ENCODE measurements at regions not wholly inside any gene's neighbourhood (a gene's known extent, or its start where the extent isn't known, plus 50 kb on each side); places are given as distances from the start of the nearest gene placed in this dataset.
A peak's percentile ranks its signal among the peaks of the same experiment; 100 is the strongest.

DNA sequence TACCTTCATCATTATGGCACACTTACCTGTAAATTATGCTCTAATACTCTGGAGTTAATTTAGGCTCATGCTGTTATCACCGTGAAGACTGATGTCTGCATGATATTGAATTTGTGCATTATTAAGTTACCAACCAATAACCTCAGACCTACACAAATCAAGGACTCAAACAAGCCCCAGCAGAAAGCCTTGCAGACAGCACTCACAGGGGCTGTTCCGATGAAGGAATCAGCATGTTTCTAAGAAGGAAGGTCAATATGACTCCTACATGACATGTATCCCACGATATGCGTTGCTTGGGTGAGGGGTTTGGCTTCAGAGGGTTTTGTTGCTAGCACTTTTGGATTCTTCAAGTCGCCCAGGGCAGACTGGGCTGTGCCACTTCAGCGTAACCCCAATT lies 1071.2 kb upstream of the SLC10A2 start:
- DNase-seq (ENCODE audit: low read depth in 2 of 2), result no peak
- TF ChIP-seq, protein P1, sequence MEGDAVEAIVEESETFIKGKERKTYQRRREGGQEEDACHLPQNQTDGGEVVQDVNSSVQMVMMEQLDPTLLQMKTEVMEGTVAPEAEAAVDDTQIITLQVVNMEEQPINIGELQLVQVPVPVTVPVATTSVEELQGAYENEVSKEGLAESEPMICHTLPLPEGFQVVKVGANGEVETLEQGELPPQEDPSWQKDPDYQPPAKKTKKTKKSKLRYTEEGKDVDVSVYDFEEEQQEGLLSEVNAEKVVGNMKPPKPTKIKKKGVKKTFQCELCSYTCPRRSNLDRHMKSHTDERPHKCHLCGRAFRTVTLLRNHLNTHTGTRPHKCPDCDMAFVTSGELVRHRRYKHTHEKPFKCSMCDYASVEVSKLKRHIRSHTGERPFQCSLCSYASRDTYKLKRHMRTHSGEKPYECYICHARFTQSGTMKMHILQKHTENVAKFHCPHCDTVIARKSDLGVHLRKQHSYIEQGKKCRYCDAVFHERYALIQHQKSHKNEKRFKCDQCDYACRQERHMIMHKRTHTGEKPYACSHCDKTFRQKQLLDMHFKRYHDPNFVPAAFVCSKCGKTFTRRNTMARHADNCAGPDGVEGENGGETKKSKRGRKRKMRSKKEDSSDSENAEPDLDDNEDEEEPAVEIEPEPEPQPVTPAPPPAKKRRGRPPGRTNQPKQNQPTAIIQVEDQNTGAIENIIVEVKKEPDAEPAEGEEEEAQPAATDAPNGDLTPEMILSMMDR (IDR thresholded peaks at IDR 0.05; ENCODE audit: low read depth, low read length), result no peak
- H3K4me3 ChIP-seq (replicated peaks in 1 of 2; ENCODE audit: low read depth in 2 of 2, low read length in 2 of 2), result no peak overlapping the region

DNA sequence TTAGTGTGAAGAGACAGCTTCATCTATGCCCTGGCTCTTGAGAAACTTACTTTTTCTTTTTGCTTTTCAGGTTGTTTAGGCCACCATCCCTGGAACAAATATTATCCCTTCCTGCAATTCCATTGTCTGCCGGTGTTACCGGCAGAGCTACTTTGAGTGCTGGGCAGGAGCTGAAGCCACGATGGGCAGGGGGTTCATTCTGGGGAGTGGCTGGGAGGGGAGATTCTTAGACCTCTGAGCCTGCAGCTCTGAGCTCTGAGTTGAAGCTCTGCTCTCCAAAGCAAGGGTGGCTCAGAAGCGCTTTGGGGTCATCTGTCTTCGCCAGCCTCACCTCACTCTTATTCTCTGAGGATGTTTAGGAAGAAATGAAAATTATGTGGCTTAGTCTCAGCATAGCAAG lies 1066.6 kb upstream of the SLC10A2 start:
- no peak for DNase-seq (ENCODE audit: low read depth in 2 of 2)
- TF ChIP-seq, protein P1 (IDR thresholded peaks at IDR 0.05; ENCODE audit: low read depth, low read length), result no peak
- no peak overlapping the region for H3K4me3 ChIP-seq (replicated peaks in 1 of 2; ENCODE audit: low read depth in 2 of 2, low read length in 2 of 2)

GRCh38 chr13:104114101-104114500 lies 1047.9 kb upstream of the SLC10A2 start:
- peak; percentile 41 to 69 for DNase-seq (ENCODE audit: low read depth in 2 of 2)
- H3K4me3 ChIP-seq (replicated peaks in 1 of 2; ENCODE audit: low read depth in 2 of 2, low read length in 2 of 2), result no peak overlapping the region
- TF ChIP-seq, protein P1 (IDR thresholded peaks at IDR 0.05; ENCODE audit: low read depth, low read length), result no peak

- TF ChIP-seq, protein P1 (IDR thresholded peaks at IDR 0.05; ENCODE audit: low read depth, low read length), result no peak
- DNase-seq (ENCODE audit: low read depth in 2 of 2), result peak; percentile 26 to 62
- H3K4me3 ChIP-seq (replicated peaks in 1 of 2; ENCODE audit: low read depth in 2 of 2, low read length in 2 of 2), result no peak overlapping the region
Measured at GRCh38 chr13:104111031-104111430, 1044.8 kb upstream of the SLC10A2 start.

GRCh38 chr13:104106705-104107393 lies 1040.6 kb upstream of the SLC10A2 start:
- TF ChIP-seq, protein P1 (IDR thresholded peaks at IDR 0.05; ENCODE audit: low read depth, low read length), result no peak
- DNase-seq (ENCODE audit: low read depth in 2 of 2), result peak; percentile 64 to 89
- H3K4me3 ChIP-seq (replicated peaks in 1 of 2; ENCODE audit: low read depth in 2 of 2, low read length in 2 of 2), result no peak overlapping the region

GRCh38 chr13:104105418-104106355 lies 1039.5 kb upstream of the SLC10A2 start:
- H3K4me3 ChIP-seq (replicated peaks in 1 of 2; ENCODE audit: low read depth in 2 of 2, low read length in 2 of 2), result no peak overlapping the region
- TF ChIP-seq, protein P1 (IDR thresholded peaks at IDR 0.05; ENCODE audit: low read depth, low read length), result no peak
- DNase-seq (ENCODE audit: low read depth in 2 of 2), result no peak
